ENCODE measurements at regions not wholly inside any gene's neighbourhood (a gene's known extent, or its start where the extent isn't known, plus 50 kb on each side); places are given as distances from the start of the nearest gene placed in this dataset.

GRCh38 chrX:115408771-115409400, 119.4 kb downstream of the LUZP4 start:
- TF ChIP-seq ATF3 (IDR thresholded peaks at IDR 0.05) (no peak), MAX (IDR thresholded peaks at IDR 0.05) (no peak), JUND (IDR thresholded peaks at IDR 0.05) (no peak), RAD21 (IDR thresholded peaks at IDR 0.05) (no peak), HNF4A (conservative IDR thresholded peaks at IDR 0.05) (no peak), GABPA (IDR thresholded peaks at IDR 0.05 in 1 of 2, conservative IDR thresholded peaks at IDR 0.05 in 1 of 2) (no peak), ZBTB33 (IDR thresholded peaks at IDR 0.05) (no peak), CTCF (IDR thresholded peaks at IDR 0.05; ENCODE audit: low read depth, low read length, missing input control) (no peak)
- Histone ChIP-seq H3K27ac (ENCODE audit: low read depth in 1 of 2, low read length in 2 of 2) (no peak overlapping the region), H3K27me3 (ENCODE audit: control insufficient read depth in 4 of 4, insufficient read depth in 4 of 4, low read length in 3 of 4) (no peaks in the 10 kb centered on the region), H3K9ac (ENCODE audit: low read depth in 1 of 2, low read length in 2 of 2) (no peak overlapping the region), H3K36me3 (ENCODE audit: control insufficient read depth in 4 of 4, insufficient read depth in 3 of 4, low read depth in 1 of 4, low read length in 3 of 4) (no peaks in the 10 kb centered on the region), H3K9me3 (ENCODE audit: control insufficient read depth in 4 of 4, low read length in 3 of 4) (no peaks in the 10 kb centered on the region), H3K4me1 (ENCODE audit: control insufficient read depth in 4 of 4, insufficient read depth in 4 of 4, low read length in 3 of 4) (no peaks in the 10 kb centered on the region), H3K4me3 (ENCODE audit: low read depth in 1 of 3, low read length in 3 of 3) (no peak overlapping the region)
- 77% methylated on average over 2 of the region's 2 CpGs for WGBS
- DNase-seq (ENCODE audit: low spot score) = no peak

- Histone ChIP-seq H3K9me3 (ENCODE audit: control insufficient read depth in 4 of 4, low read length in 3 of 4) (no peaks in the 10 kb centered on the region), H3K4me3 (ENCODE audit: low read depth in 1 of 3, low read length in 3 of 3) (no peak overlapping the region), H3K27me3 (ENCODE audit: control insufficient read depth in 4 of 4, insufficient read depth in 4 of 4, low read length in 3 of 4) (no peaks in the 10 kb centered on the region), H3K27ac (ENCODE audit: low read depth in 1 of 2, low read length in 2 of 2) (no peak overlapping the region), H3K4me1 (ENCODE audit: control insufficient read depth in 4 of 4, insufficient read depth in 4 of 4, low read length in 3 of 4) (no peaks in the 10 kb centered on the region), H3K36me3 (ENCODE audit: control insufficient read depth in 4 of 4, insufficient read depth in 3 of 4, low read depth in 1 of 4, low read length in 3 of 4) (no peaks in the 10 kb centered on the region), H3K9ac (ENCODE audit: low read depth in 1 of 2, low read length in 2 of 2) (no peak overlapping the region)
- 66% methylated on average over 1 of the region's 1 CpG for WGBS
- no peak for DNase-seq (ENCODE audit: low spot score)
- no peak for TF ChIP-seq GABPA (IDR thresholded peaks at IDR 0.05 in 1 of 2, conservative IDR thresholded peaks at IDR 0.05 in 1 of 2)
- no peak for TF ChIP-seq MAX (IDR thresholded peaks at IDR 0.05)
- TF ChIP-seq RXRA (IDR thresholded peaks at IDR 0.05) = no peak
- no peak for TF ChIP-seq ATF3 (IDR thresholded peaks at IDR 0.05)
- TF ChIP-seq HNF4G (IDR thresholded peaks at IDR 0.05) = no peak
These were observed 120.0 kb downstream of the LUZP4 start for GRCh38 chrX:115409551-115409950.

GRCh38 chrX:115410731-115411428, 121.4 kb downstream of the LUZP4 start:
- WGBS = 91% methylated on average over 5 of the region's 5 CpGs
- Histone ChIP-seq H3K27me3 (ENCODE audit: control insufficient read depth in 4 of 4, insufficient read depth in 4 of 4, low read length in 3 of 4) (no peaks in the 10 kb centered on the region), H3K4me3 (ENCODE audit: low read depth in 1 of 3, low read length in 3 of 3) (no peak overlapping the region), H3K9ac (ENCODE audit: low read depth in 1 of 2, low read length in 2 of 2) (no peak overlapping the region), H3K4me1 (ENCODE audit: control insufficient read depth in 4 of 4, insufficient read depth in 4 of 4, low read length in 3 of 4) (no peaks in the 10 kb centered on the region), H3K9me3 (ENCODE audit: control insufficient read depth in 4 of 4, low read length in 3 of 4) (no peaks in the 10 kb centered on the region), H3K27ac (ENCODE audit: low read depth in 1 of 2, low read length in 2 of 2) (no peak overlapping the region), H3K36me3 (ENCODE audit: control insufficient read depth in 4 of 4, insufficient read depth in 3 of 4, low read depth in 1 of 4, low read length in 3 of 4) (no peaks in the 10 kb centered on the region)
- no peak for DNase-seq (ENCODE audit: low spot score)
- no peak for TF ChIP-seq RAD21 (IDR thresholded peaks at IDR 0.05)
- TF ChIP-seq FOXA1 (IDR thresholded peaks at IDR 0.05) = no peak
- no peak for TF ChIP-seq NR2F2 (IDR thresholded peaks at IDR 0.05)
- no peak for TF ChIP-seq HNF4G (IDR thresholded peaks at IDR 0.05)
- TF ChIP-seq ZBTB33 (IDR thresholded peaks at IDR 0.05) = no peak
- no peak for TF ChIP-seq TAF1 (conservative IDR thresholded peaks at IDR 0.05)
- TF ChIP-seq RXRA (IDR thresholded peaks at IDR 0.05) = no peak
- TF ChIP-seq GABPA (IDR thresholded peaks at IDR 0.05 in 1 of 2, conservative IDR thresholded peaks at IDR 0.05 in 1 of 2) = no peak
- TF ChIP-seq JUND (IDR thresholded peaks at IDR 0.05) = no peak
- TF ChIP-seq ATF3 (IDR thresholded peaks at IDR 0.05) = no peak
- TF ChIP-seq SP1 (IDR thresholded peaks at IDR 0.05) = no peak
- TF ChIP-seq HNF4A (conservative IDR thresholded peaks at IDR 0.05) = no peak
